ENCODE measurements at regions not wholly inside any gene's neighbourhood (a gene's known extent, or its start where the extent isn't known, plus 50 kb on each side); places are given as distances from the start of the nearest gene placed in this dataset.

DNA sequence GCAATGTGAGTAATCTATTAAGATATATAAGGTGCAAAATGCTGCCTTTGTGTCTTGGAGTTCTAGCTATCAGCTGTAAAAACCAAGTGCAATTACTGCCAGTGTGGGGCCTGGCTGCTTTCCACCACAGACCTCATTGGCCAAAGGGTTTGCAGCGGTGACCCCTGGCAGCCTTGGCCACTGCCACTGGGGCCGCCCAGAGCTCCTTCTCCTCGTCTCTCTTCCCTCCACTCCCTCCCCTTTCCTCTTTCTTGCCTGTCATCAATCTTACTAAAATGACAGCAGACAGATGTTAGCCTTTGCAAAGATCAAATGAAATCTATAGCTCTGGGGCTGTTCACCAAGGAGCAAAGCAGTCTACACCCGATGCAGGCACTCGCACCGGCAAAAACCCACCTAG, 986.3 kb downstream of the BCL11A start:
- no peaks in the 10 kb centered on the region for H3K27me3 ChIP-seq (ENCODE audit: control insufficient read depth, insufficient read depth, low read length)
- H3K4me1 ChIP-seq (ENCODE audit: control insufficient read depth, insufficient read depth, low read length) = no peaks in the 10 kb centered on the region
- in situ Hi-C loops (cut with HindIII; ENCODE audit: low pct_unique_long_range_greater_than_20kb, low sequenced_read_pairs) (no loop called here), intact Hi-C loops (cut with micrococcal nuclease; ENCODE audit: unreplicated experiment) (no loop called here)
- CTCF ChIA-PET = no interaction called here
- DNase-seq (ENCODE audit: low read depth, low spot score) (no peak), ATAC-seq (no peak)
- no peak overlapping the region for H3K4me3 ChIP-seq (ENCODE audit: low read depth in 2 of 2, low read length in 2 of 2)
- no peak for TF ChIP-seq TCF7L2 (IDR thresholded peaks at IDR 0.05; ENCODE audit: low read depth, low read length)
- no peak for TF ChIP-seq SIN3A (IDR thresholded peaks at IDR 0.05; ENCODE audit: borderline replicate concordance, insufficient read depth, low read depth, low read length)
- TF ChIP-seq, protein P1, sequence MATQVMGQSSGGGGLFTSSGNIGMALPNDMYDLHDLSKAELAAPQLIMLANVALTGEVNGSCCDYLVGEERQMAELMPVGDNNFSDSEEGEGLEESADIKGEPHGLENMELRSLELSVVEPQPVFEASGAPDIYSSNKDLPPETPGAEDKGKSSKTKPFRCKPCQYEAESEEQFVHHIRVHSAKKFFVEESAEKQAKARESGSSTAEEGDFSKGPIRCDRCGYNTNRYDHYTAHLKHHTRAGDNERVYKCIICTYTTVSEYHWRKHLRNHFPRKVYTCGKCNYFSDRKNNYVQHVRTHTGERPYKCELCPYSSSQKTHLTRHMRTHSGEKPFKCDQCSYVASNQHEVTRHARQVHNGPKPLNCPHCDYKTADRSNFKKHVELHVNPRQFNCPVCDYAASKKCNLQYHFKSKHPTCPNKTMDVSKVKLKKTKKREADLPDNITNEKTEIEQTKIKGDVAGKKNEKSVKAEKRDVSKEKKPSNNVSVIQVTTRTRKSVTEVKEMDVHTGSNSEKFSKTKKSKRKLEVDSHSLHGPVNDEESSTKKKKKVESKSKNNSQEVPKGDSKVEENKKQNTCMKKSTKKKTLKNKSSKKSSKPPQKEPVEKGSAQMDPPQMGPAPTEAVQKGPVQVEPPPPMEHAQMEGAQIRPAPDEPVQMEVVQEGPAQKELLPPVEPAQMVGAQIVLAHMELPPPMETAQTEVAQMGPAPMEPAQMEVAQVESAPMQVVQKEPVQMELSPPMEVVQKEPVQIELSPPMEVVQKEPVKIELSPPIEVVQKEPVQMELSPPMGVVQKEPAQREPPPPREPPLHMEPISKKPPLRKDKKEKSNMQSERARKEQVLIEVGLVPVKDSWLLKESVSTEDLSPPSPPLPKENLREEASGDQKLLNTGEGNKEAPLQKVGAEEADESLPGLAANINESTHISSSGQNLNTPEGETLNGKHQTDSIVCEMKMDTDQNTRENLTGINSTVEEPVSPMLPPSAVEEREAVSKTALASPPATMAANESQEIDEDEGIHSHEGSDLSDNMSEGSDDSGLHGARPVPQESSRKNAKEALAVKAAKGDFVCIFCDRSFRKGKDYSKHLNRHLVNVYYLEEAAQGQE (IDR thresholded peaks at IDR 0.05; ENCODE audit: insufficient read depth in 1 of 2, low read depth in 2 of 2, low read length in 1 of 2) = no peak
- POLR2A ChIA-PET = no interaction called here
- no peak overlapping the region for H3K27ac ChIP-seq (ENCODE audit: low read length)
- H3K36me3 ChIP-seq (ENCODE audit: control insufficient read depth, insufficient read depth, low read length) = no peaks in the 10 kb centered on the region
- H3K9me3 ChIP-seq (ENCODE audit: control insufficient read depth, insufficient read depth, low read depth, low read length) = no peaks in the 10 kb centered on the region
- BruUV-seq (replicated peaks) = no TSS peak

GRCh38 chr2:59566739-59567138, 986.7 kb downstream of the BCL11A start:
- TF ChIP-seq CTCF (IDR thresholded peaks at IDR 0.05) (no peak), TCF7L2 (IDR thresholded peaks at IDR 0.05; ENCODE audit: low read depth, low read length) (no peak), SIN3A (IDR thresholded peaks at IDR 0.05; ENCODE audit: borderline replicate concordance, insufficient read depth, low read depth, low read length) (no peak), POLR2AphosphoS5 (IDR thresholded peaks at IDR 0.05; ENCODE audit: low read depth, low read length) (no peak)
- TF ChIP-seq, protein P1 (IDR thresholded peaks at IDR 0.05; ENCODE audit: insufficient read depth in 1 of 2, low read depth in 2 of 2, low read length in 1 of 2) = no peak
- Histone ChIP-seq H3K4me3 (ENCODE audit: low read depth in 2 of 2, low read length in 2 of 2) (no peak overlapping the region), H3K27ac (ENCODE audit: low read length) (no peak overlapping the region), H3K9me3 (ENCODE audit: control insufficient read depth, insufficient read depth, low read depth, low read length) (no peaks in the 10 kb centered on the region), H3K36me3 (ENCODE audit: control insufficient read depth, insufficient read depth, low read length) (no peaks in the 10 kb centered on the region), H3K4me1 (ENCODE audit: control insufficient read depth, insufficient read depth, low read length) (no peaks in the 10 kb centered on the region), H3K27me3 (ENCODE audit: control insufficient read depth, insufficient read depth, low read length) (no peaks in the 10 kb centered on the region)
- DNase-seq (ENCODE audit: low read depth, low spot score) = no peak
- intact Hi-C loops (cut with micrococcal nuclease; ENCODE audit: unreplicated experiment) = no loop called here
- BruUV-seq (replicated peaks) = no TSS peak
- no peak for ATAC-seq
- ChIA-PET POLR2A (no interaction called here), CTCF (no interaction called here)
- in situ Hi-C loops (cut with HindIII; ENCODE audit: low pct_unique_long_range_greater_than_20kb, low sequenced_read_pairs) = no loop called here
